Mucosa of gallbladder (tissue), 1 donor: ENCODE measurements at regions not wholly inside any gene's neighbourhood (a gene's known extent, or its start where the extent isn't known, plus 50 kb on each side); places are given as distances from the start of the nearest gene placed in this dataset.
"Not testable (repeated sequence)": the region's sequence is repeated elsewhere in the genome, so short reads cannot be mapped to it uniquely, and the experiment has no call there.

Experiments used
- DNase-seq: peaks from one replicate; pipeline ENCODE4 v3.0.0-alpha.2; 2020; ENCODE audit warnings: low spot score
- donor health status: DM: no; HTN: no; CAD: no.

GRCh38 chr13:66237411-66238062 is 992.6 kb downstream of the PCDH9 start:
- no peak for DNase-seq

- DNase-seq: no peak
Observed at GRCh38 chr13:66234159-66234558, 996.0 kb downstream of the PCDH9 start.

DNA sequence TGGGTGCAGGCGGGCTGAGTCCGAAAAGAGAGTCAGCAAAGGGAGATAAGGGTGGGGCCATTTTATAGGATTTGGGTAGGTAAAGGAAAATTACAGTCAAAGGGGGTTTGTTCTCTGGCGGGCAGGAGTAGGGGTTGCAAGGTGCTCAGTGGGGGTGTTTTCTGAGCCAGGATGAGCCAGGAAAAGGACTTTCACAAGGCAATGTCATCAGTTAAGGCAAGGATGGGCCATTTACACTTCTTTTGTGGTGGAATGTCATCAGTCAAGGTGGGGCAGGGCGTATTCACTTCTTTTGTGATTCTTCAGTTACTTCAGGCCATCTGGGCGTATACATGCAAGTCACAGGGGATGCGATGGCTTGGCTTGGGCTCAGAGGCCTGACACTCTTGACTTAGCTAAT is 998.2 kb downstream of the PCDH9 start:
- not testable (repeated sequence) for DNase-seq

GRCh38 chr13:66225072-66225471 is 1005.1 kb downstream of the PCDH9 start:
- DNase-seq: no peak

GRCh38 chr13:66224663-66225062 is 1005.5 kb downstream of the PCDH9 start:
- DNase-seq: no peak

DNA sequence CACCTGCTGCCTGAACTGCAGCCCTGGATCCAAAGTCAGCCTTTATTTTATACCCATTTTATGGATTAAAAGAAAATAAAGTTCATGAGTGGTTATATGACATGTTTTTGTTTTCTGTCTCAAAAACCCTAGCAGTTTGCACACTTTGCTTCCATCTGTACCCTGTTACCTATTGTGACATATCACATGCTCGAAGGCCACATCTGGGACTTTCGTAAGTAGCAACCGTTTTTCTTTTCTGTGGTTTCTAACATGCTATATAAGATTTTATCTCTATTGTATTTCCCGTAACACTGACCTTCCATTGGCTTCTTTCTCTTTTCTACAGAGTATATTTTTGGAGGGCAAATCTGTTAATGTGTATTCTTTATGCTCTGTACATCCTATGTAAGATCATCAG is 1007.2 kb downstream of the PCDH9 start:
- no peak for DNase-seq

GRCh38 chr13:66222127-66222526 is 1008.0 kb downstream of the PCDH9 start:
- no peak for DNase-seq

- no peak for DNase-seq
Observed at GRCh38 chr13:66219506-66219905, 1010.6 kb downstream of the PCDH9 start.

DNA sequence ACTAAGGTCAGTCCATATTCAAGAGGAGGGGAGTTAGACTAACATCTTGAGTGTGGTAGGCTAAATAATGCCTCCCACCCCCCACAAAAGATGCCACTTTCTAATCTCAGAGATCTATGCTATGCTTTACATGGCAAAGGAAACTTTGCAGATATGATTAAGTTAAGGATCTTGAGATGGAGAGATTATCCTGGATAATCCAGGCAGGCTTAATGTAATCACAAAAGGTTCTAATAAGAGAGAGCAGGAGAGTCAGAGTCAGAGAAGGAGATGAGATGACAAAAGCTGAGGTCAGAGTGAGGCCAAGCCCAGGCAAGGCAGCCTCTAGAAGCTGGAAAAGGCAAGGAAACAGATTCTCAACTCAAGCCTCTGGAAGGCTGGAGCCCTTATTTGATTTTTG is 1011.6 kb downstream of the PCDH9 start:
- DNase-seq: no peak

GRCh38 chr13:66216728-66217127 is 1013.4 kb downstream of the PCDH9 start:
- DNase-seq: no peak

GRCh38 chr13:66214467-66214866 is 1015.7 kb downstream of the PCDH9 start:
- no peak for DNase-seq

DNA sequence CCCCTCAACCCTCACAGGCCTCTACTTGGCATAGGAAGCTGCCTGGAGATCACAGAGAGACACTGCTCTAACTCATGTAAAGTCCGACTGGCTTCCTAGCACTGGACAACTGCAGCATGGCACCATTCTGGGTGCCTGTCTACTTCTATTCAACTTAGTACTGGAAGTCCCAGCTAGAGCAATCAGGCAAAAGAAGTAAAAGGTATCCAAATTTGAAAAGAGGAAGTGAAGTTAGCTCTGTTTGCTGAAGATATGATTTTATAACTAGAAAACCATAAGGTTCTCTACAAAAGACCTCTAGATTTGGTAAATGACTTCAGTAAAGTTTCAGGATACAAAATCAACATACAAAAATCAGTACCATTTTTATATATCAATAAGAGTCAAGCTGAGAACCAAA is 1017.6 kb downstream of the PCDH9 start:
- no peak for DNase-seq

DNA sequence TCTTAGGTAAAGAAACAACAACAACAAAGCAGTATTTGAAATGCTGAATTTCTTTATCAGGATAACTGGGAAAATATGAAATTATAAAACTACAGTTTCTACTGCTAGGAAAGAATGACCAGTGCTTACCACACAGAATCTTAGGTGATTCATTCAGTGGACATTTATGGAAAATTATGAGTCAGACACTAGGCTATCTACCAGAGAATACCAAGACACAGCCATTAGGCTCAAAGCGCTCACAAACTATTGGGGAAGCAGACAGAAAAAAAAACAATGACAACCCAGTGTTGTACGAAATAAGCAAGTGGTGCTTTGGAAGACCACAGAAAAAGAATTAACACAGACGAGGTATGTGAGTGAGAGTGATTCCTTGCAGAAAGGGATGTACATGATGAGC is 1019.5 kb downstream of the PCDH9 start:
- DNase-seq: no peak

- DNase-seq: no peak
Observed at GRCh38 chr13:66208589-66208988, 1021.5 kb downstream of the PCDH9 start.

GRCh38 chr13:66207610-66208009 is 1022.5 kb downstream of the PCDH9 start:
- DNase-seq: no peak

- DNase-seq: no peak
Observed at GRCh38 chr13:66205807-66206206, 1024.3 kb downstream of the PCDH9 start.

DNA sequence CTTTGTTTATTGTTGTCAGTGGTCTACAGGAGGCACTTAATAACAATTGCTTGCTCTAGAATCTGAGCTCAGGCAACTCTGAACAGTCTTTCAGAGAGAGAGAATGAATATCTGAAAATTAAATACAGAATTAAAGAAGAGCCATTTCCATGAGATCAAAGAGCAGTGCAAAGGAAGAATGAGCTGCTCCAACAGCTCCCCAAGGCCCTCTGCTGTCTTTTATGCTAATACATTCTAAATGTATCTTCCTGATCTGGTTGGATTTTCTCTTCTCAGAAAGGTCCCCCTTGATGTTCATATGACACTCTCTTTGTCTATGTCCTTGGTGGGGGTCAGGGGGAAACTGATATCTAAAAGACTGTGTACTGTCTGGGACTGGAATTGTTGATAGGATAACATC is 1029.6 kb downstream of the PCDH9 start:
- no peak for DNase-seq

DNA sequence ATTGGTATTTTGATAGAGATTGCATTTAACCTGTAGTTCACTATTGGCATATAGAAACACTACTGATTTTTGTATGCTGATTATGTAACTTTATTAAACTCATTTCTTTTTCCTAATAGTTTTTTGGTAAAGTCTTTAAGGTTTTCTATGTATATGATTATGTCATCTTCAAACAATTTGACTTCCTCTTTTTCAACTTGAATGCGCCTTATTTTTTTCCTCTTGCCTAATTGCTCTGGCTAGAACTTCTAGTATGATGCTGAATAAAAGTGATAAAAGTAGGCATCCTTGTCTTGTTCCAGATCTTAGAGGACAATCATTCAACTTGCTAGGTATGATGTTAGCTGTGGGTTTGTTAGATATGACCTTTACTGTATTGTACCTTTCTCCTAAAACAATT is 1034.9 kb downstream of the PCDH9 start:
- DNase-seq: no peak

- DNase-seq: no peak
Observed at GRCh38 chr13:66189986-66190385, 1040.2 kb downstream of the PCDH9 start.

DNA sequence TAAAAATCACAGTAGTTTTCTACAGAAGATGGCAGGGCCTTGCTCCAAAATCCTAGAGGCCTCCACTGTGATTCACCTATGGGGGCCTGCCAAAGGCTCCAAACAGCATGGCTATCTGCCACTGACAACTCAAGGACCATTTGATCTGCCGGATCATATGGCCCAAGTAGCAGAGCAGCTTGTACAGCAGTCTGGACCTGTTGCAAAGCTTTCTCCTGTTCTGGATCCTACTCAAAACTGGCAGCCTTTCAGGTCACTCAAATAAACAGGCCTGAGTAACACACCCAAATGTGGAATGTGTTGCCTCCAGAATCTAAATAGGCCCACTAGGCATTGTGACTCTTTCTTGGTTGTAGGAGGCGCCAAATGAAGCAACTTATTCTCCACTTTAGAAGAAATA is 1049.3 kb downstream of the PCDH9 start:
- no peak for DNase-seq

DNA sequence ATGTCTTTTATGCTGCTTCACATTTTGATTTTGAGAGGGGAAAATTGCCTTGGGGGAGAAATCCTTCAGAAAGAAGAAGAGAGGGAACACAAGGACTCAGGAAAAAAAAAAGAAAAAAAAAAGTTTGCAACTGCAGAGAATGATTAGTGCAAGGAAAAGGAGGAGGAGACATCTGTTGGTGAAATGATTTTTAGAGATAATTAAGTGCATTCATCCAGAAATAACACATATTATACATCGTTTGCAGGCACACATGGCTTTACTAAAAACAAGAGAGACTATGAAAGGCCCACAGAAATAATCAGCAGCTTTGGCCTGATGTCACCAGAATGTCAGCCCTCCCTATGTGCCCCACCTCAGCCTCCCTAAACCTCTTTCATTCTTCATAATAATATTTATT is 1058.2 kb downstream of the PCDH9 start:
- DNase-seq: no peak

GRCh38 chr13:66162470-66162869 is 1067.7 kb downstream of the PCDH9 start:
- no peak for DNase-seq

GRCh38 chr13:66159511-66159910 is 1070.6 kb downstream of the PCDH9 start:
- DNase-seq: no peak

GRCh38 chr13:66154976-66155375 is 1075.2 kb downstream of the PCDH9 start:
- DNase-seq: no peak
